ENCODE measurements at regions not wholly inside any gene's neighbourhood (a gene's known extent, or its start where the extent isn't known, plus 50 kb on each side); places are given as distances from the start of the nearest gene placed in this dataset.

- H3K36me3 ChIP-seq (ENCODE audit: control insufficient read depth, insufficient read depth, low read length), result no peaks in the 10 kb centered on the region
- no peaks in the 10 kb centered on the region for H3K4me1 ChIP-seq (ENCODE audit: control insufficient read depth, insufficient read depth, low read length)
- no peaks in the 10 kb centered on the region for H3K27me3 ChIP-seq (ENCODE audit: control insufficient read depth, insufficient read depth, low read length)
- no peak overlapping the region for H3K9ac ChIP-seq (ENCODE audit: low read depth, low read length)
- H3K9me3 ChIP-seq (ENCODE audit: control insufficient read depth, insufficient read depth, low read length), result no peaks in the 10 kb centered on the region
- no peak overlapping the region for H3K4me3 ChIP-seq (ENCODE audit: low read depth, low read length)
These were observed 52.6 kb upstream of the JUN start for GRCh38 chr1:58836408-58836807.

DNA sequence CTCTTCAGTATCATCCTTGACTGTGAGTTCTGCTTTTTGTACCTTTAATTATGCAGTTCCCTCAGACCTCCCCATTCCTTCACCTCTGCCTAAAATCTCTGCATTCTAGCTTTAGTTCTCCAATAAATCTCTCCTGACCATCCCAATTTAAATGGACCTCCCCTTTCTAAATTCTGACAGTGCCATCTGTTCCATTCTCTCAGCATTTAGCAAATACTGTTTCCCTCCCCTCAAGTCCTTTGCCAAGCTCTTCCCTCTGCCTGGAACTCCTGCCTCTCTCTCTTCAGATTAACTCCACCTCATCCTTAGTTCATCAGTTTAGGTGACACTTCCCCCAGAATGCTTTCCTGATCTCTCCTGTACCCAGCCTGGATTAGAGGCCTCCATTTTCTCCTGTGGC, 54.0 kb upstream of the JUN start:
- Histone ChIP-seq H3K27me3 (ENCODE audit: control insufficient read depth, insufficient read depth, low read length) (no peaks in the 10 kb centered on the region), H3K4me3 (ENCODE audit: low read depth, low read length) (no peak overlapping the region), H3K4me1 (ENCODE audit: control insufficient read depth, insufficient read depth, low read length) (no peaks in the 10 kb centered on the region), H3K9ac (ENCODE audit: low read depth, low read length) (no peak overlapping the region), H3K36me3 (ENCODE audit: control insufficient read depth, insufficient read depth, low read length) (no peaks in the 10 kb centered on the region), H3K9me3 (ENCODE audit: control insufficient read depth, insufficient read depth, low read length) (no peaks in the 10 kb centered on the region)

GRCh38 chr1:58839147-58839795, 55.4 kb upstream of the JUN start:
- Histone ChIP-seq H3K9ac (ENCODE audit: low read depth, low read length) (no peak overlapping the region), H3K9me3 (ENCODE audit: control insufficient read depth, insufficient read depth, low read length) (no peaks in the 10 kb centered on the region), H3K36me3 (ENCODE audit: control insufficient read depth, insufficient read depth, low read length) (no peaks in the 10 kb centered on the region), H3K27me3 (ENCODE audit: control insufficient read depth, insufficient read depth, low read length) (no peaks in the 10 kb centered on the region), H3K4me1 (ENCODE audit: control insufficient read depth, insufficient read depth, low read length) (no peaks in the 10 kb centered on the region), H3K4me3 (ENCODE audit: low read depth, low read length) (no peak overlapping the region)

DNA sequence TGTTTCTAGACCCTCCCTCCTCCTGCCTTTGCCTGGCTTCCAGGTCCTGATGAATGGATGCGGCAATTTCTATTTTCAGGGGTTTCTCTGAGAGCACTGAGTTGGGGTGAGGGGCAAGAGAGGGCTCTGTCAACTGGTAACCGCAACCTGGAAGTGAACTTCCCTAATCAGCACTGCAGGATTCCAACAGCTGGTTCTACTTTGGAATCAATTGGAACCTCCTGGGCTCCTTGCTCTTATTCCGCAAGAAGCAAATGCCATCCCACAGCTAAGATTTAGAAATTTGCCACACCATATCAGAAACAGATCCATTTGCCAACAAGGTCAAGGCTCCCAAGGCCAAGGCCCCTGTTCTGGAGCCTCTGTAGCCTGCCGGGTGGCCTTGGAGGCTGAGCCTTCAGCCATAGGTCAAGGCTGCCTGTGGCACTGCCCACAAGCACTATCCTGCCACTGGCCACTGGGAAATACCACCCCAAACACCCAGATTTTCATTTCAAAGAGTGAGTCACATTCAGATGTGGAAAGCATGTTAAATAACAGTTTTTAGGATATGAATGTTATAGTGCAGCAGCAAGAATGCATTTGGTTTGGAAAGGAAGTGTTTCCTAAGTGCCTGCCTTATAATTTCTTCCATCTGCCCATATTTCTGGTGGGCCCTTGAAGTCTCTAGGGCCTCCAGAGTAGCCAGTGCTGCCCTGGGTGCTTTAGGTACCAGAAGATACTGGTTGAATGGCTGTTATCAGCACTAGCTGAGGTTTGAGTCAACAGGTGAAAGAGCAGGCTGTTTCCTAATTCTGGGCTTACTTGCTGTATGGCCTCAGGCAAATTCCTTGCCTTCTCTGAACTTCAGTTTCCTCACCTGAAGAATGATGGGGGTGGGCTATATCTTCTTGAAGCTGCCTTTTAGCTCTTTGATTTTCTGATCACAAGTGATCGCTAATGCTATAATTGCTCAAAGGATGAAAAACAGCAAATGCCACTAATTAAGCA, 56.3 kb upstream of the JUN start:
- Histone ChIP-seq H3K36me3 (ENCODE audit: control insufficient read depth, insufficient read depth, low read length) (no peaks in the 10 kb centered on the region), H3K27me3 (ENCODE audit: control insufficient read depth, insufficient read depth, low read length) (no peaks in the 10 kb centered on the region), H3K9me3 (ENCODE audit: control insufficient read depth, insufficient read depth, low read length) (no peaks in the 10 kb centered on the region), H3K4me1 (ENCODE audit: control insufficient read depth, insufficient read depth, low read length) (no peaks in the 10 kb centered on the region), H3K9ac (ENCODE audit: low read depth, low read length) (no peak overlapping the region), H3K4me3 (ENCODE audit: low read depth, low read length) (no peak overlapping the region)

GRCh38 chr1:58841455-58841854, 57.6 kb upstream of the JUN start:
- Histone ChIP-seq H3K27me3 (ENCODE audit: control insufficient read depth, insufficient read depth, low read length) (no peaks in the 10 kb centered on the region), H3K4me3 (ENCODE audit: low read depth, low read length) (no peak overlapping the region), H3K9me3 (ENCODE audit: control insufficient read depth, insufficient read depth, low read length) (no peaks in the 10 kb centered on the region), H3K9ac (ENCODE audit: low read depth, low read length) (no peak overlapping the region), H3K4me1 (ENCODE audit: control insufficient read depth, insufficient read depth, low read length) (no peaks in the 10 kb centered on the region), H3K36me3 (ENCODE audit: control insufficient read depth, insufficient read depth, low read length) (no peaks in the 10 kb centered on the region)

GRCh38 chr1:58842941-58843340, 59.1 kb upstream of the JUN start:
- Histone ChIP-seq H3K4me1 (ENCODE audit: control insufficient read depth, insufficient read depth, low read length) (no peaks in the 10 kb centered on the region), H3K4me3 (ENCODE audit: low read depth, low read length) (no peak overlapping the region), H3K27me3 (ENCODE audit: control insufficient read depth, insufficient read depth, low read length) (no peaks in the 10 kb centered on the region), H3K9me3 (ENCODE audit: control insufficient read depth, insufficient read depth, low read length) (no peaks in the 10 kb centered on the region), H3K9ac (ENCODE audit: low read depth, low read length) (no peak overlapping the region), H3K36me3 (ENCODE audit: control insufficient read depth, insufficient read depth, low read length) (no peaks in the 10 kb centered on the region)

DNA sequence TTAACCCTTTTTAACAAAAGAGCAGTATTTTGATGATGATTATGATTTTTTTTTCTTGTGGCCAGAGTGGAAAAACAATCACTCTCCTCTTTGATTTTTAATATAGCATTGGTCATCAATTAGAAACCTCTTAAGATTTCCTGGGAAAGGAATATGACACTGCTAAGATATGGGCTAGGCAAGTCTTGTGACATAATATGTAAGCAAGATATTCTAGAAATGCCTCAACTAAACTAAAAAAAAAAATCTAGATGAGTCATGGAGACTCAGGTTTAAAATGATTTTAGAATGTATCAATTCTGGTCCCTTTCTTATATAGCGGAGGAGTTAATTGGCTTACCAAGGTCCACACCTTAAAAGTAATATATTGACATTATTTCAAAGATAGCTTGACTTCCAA, 60.3 kb upstream of the JUN start:
- Histone ChIP-seq H3K4me3 (ENCODE audit: low read depth, low read length) (no peak overlapping the region), H3K9ac (ENCODE audit: low read depth, low read length) (no peak overlapping the region), H3K4me1 (ENCODE audit: control insufficient read depth, insufficient read depth, low read length) (no peaks in the 10 kb centered on the region), H3K9me3 (ENCODE audit: control insufficient read depth, insufficient read depth, low read length) (no peaks in the 10 kb centered on the region), H3K36me3 (ENCODE audit: control insufficient read depth, insufficient read depth, low read length) (no peaks in the 10 kb centered on the region), H3K27me3 (ENCODE audit: control insufficient read depth, insufficient read depth, low read length) (no peaks in the 10 kb centered on the region)

DNA sequence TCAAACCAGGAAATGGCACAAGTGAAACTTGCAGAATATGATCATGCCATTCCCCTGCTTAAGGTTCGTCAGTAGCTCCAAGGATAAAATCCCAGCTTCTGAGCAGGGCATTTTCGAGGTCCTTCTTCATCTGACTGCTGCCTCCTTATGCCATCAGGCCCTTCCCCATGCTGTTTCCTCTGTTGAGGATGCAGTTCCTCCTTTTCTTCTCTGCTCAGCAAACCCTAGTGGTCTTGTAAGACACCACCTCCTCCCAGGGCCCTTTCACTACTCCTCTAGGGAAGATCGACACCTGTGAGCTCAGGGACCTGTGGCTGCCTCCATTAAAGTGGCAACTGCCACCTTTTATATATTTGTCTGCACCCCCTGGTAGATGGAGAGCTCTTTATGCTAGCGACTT, 62.1 kb upstream of the JUN start:
- no peak overlapping the region for H3K4me3 ChIP-seq (ENCODE audit: low read depth, low read length)
- no peaks in the 10 kb centered on the region for H3K36me3 ChIP-seq (ENCODE audit: control insufficient read depth, insufficient read depth, low read length)
- no peaks in the 10 kb centered on the region for H3K27me3 ChIP-seq (ENCODE audit: control insufficient read depth, insufficient read depth, low read length)
- H3K9ac ChIP-seq (ENCODE audit: low read depth, low read length), result no peak overlapping the region
- H3K9me3 ChIP-seq (ENCODE audit: control insufficient read depth, insufficient read depth, low read length), result no peaks in the 10 kb centered on the region
- no peaks in the 10 kb centered on the region for H3K4me1 ChIP-seq (ENCODE audit: control insufficient read depth, insufficient read depth, low read length)

- peaks cover 8% of the 10 kb centered on the region for H3K4me1 ChIP-seq (ENCODE audit: control insufficient read depth, insufficient read depth, low read length)
- H3K9me3 ChIP-seq (ENCODE audit: control insufficient read depth, insufficient read depth, low read length), result no peaks in the 10 kb centered on the region
- H3K4me3 ChIP-seq (ENCODE audit: low read depth, low read length), result no peak overlapping the region
- no peak overlapping the region for H3K9ac ChIP-seq (ENCODE audit: low read depth, low read length)
- H3K36me3 ChIP-seq (ENCODE audit: control insufficient read depth, insufficient read depth, low read length), result no peaks in the 10 kb centered on the region
- no peaks in the 10 kb centered on the region for H3K27me3 ChIP-seq (ENCODE audit: control insufficient read depth, insufficient read depth, low read length)
These were observed 65.1 kb upstream of the JUN start for GRCh38 chr1:58848818-58849411.

GRCh38 chr1:58849551-58849950, 65.7 kb upstream of the JUN start:
- Histone ChIP-seq H3K4me1 (ENCODE audit: control insufficient read depth, insufficient read depth, low read length) (peaks cover 8% of the 10 kb centered on the region), H3K4me3 (ENCODE audit: low read depth, low read length) (no peak overlapping the region), H3K36me3 (ENCODE audit: control insufficient read depth, insufficient read depth, low read length) (no peaks in the 10 kb centered on the region), H3K9me3 (ENCODE audit: control insufficient read depth, insufficient read depth, low read length) (no peaks in the 10 kb centered on the region), H3K9ac (ENCODE audit: low read depth, low read length) (no peak overlapping the region), H3K27me3 (ENCODE audit: control insufficient read depth, insufficient read depth, low read length) (no peaks in the 10 kb centered on the region)

DNA sequence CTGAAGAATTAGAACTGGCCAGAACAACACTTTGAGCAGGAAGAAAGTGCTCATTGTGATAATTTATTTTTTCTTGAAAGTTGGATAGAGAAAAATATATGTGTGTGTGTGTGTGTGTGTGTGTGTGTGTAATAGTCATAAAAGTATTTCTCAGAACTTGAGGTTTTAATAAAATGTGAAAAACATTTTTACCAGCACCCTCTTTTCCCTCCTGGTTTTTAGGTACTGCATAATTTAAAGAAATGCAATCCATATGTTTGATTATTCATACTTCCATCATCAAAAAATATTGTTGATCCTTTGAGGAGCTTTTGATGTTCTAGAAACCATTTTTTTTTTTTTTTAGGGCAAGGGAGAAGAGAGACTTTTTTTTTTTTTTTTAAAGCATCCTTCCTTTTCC, 66.8 kb upstream of the JUN start:
- Histone ChIP-seq H3K9ac (ENCODE audit: low read depth, low read length) (no peak overlapping the region), H3K9me3 (ENCODE audit: control insufficient read depth, insufficient read depth, low read length) (no peaks in the 10 kb centered on the region), H3K27me3 (ENCODE audit: control insufficient read depth, insufficient read depth, low read length) (no peaks in the 10 kb centered on the region), H3K4me1 (ENCODE audit: control insufficient read depth, insufficient read depth, low read length) (peaks cover 8% of the 10 kb centered on the region), H3K4me3 (ENCODE audit: low read depth, low read length) (no peak overlapping the region), H3K36me3 (ENCODE audit: control insufficient read depth, insufficient read depth, low read length) (no peaks in the 10 kb centered on the region)

Measured in iPS-15b (cell line).